ENCODE measurements at regions not wholly inside any gene's neighbourhood (a gene's known extent, or its start where the extent isn't known, plus 50 kb on each side); places are given as distances from the start of the nearest gene placed in this dataset.
"Not testable (repeated sequence)": the region's sequence is repeated elsewhere in the genome, so short reads cannot be mapped to it uniquely, and the experiment has no call there.

DNA sequence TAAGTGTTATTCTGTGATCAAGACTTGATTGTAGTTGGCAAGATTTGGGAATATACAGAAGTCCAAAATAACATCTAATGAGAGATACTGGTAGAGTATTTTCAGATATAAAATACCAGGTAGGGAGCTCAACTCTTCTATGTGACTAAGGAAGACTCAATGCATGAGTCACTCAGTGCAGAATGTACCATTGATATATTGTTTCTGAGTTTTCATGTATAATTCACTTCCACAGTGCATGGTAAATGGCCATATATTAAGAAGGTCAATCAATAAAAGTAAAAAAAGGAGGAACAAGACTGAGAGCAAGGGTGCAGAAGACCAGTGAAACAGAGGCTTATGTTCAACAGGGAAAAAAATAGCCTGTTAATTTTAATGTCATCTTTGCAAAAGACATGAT, 1387.9 kb downstream of the CDH8 start:
- no peak overlapping the region for H3K4me3 ChIP-seq (replicated peaks; ENCODE audit: low read depth, low read length)
- TF ChIP-seq, protein P1, sequence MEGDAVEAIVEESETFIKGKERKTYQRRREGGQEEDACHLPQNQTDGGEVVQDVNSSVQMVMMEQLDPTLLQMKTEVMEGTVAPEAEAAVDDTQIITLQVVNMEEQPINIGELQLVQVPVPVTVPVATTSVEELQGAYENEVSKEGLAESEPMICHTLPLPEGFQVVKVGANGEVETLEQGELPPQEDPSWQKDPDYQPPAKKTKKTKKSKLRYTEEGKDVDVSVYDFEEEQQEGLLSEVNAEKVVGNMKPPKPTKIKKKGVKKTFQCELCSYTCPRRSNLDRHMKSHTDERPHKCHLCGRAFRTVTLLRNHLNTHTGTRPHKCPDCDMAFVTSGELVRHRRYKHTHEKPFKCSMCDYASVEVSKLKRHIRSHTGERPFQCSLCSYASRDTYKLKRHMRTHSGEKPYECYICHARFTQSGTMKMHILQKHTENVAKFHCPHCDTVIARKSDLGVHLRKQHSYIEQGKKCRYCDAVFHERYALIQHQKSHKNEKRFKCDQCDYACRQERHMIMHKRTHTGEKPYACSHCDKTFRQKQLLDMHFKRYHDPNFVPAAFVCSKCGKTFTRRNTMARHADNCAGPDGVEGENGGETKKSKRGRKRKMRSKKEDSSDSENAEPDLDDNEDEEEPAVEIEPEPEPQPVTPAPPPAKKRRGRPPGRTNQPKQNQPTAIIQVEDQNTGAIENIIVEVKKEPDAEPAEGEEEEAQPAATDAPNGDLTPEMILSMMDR (IDR thresholded peaks at IDR 0.05; ENCODE audit: insufficient read depth, low read length, poor library complexity, severe bottlenecking), result no peak
- no peak for DNase-seq (ENCODE audit: extremely low read depth, insufficient read length)

DNA sequence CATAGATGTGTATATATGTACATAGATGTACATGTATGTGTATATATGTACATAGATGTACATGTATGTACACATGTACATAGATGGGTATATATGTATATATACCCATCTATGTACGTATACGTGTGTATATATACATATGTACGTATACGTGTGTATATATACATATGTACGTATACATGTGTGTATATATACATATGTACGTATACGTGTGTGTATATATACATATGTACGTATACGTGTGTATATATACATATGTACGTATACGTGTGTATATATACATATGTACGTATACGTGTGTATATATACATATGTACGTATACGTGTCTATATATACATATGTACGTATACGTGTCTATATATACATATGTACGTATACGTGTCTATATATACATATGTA, 1388.8 kb downstream of the CDH8 start:
- H3K4me3 ChIP-seq (replicated peaks; ENCODE audit: low read depth, low read length); DNase-seq (ENCODE audit: extremely low read depth, insufficient read length); H3K36me3 ChIP-seq (ENCODE audit: control insufficient read depth, insufficient read depth, low read length); H3K27me3 ChIP-seq (replicated peaks; ENCODE audit: control insufficient read depth, insufficient read depth, low read length): not testable (repeated sequence)

More for the DNA sequence above, 1387.9 kb downstream of the CDH8 start:
- no peaks in the 10 kb centered on the region for H3K36me3 ChIP-seq (ENCODE audit: control insufficient read depth, insufficient read depth, low read length)
- H3K27me3 ChIP-seq (replicated peaks; ENCODE audit: control insufficient read depth, insufficient read depth, low read length), result no peaks in the 10 kb centered on the region

DNA sequence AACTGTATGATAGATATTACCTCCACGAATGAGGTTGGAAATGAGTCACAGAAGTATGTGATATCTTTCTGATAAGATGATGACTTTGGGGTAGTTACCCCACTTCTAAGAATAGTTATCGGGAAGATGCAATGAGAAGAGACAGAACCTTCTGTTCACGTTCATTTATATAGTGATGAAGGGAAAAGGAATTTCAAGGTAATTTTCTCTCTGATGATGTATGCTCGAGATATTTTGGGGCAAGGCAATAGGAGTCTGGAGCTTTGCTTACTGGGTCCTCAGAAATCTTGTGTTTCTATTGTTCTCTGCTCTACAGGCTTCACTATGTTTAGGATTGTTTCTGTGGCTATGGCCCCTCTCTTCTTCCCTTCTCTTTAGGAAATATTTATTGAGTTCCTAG, 1389.6 kb downstream of the CDH8 start:
- H3K27me3 ChIP-seq (replicated peaks; ENCODE audit: control insufficient read depth, insufficient read depth, low read length), result no peaks in the 10 kb centered on the region
- no peaks in the 10 kb centered on the region for H3K36me3 ChIP-seq (ENCODE audit: control insufficient read depth, insufficient read depth, low read length)
- no peak overlapping the region for H3K4me3 ChIP-seq (replicated peaks; ENCODE audit: low read depth, low read length)
- DNase-seq (ENCODE audit: extremely low read depth, insufficient read length), result no peak
- TF ChIP-seq, protein P1 (IDR thresholded peaks at IDR 0.05; ENCODE audit: insufficient read depth, low read length, poor library complexity, severe bottlenecking), result no peak

DNA sequence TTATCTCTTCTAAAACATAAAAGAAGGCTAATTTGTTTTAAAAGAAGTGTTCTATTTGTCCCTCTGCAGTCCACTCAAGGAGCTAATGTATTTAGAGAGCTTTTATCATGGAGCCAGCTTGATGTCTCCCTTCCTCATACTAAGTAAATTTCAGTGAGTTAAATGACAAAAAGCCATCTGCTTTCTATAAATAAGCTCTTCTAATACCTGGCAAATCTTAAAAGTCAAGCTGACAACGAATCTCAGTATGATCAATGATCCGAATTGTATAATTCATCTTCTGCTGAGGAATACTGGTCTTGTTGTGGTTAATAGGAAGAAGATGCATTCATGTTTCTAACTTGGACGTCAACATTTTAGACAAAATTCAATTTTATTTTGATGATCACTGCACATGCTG, 1390.7 kb downstream of the CDH8 start:
- H3K36me3 ChIP-seq (ENCODE audit: control insufficient read depth, insufficient read depth, low read length), result no peaks in the 10 kb centered on the region
- no peak for DNase-seq (ENCODE audit: extremely low read depth, insufficient read length)
- no peak overlapping the region for H3K4me3 ChIP-seq (replicated peaks; ENCODE audit: low read depth, low read length)
- H3K27me3 ChIP-seq (replicated peaks; ENCODE audit: control insufficient read depth, insufficient read depth, low read length), result no peaks in the 10 kb centered on the region
- TF ChIP-seq, protein P1 (IDR thresholded peaks at IDR 0.05; ENCODE audit: insufficient read depth, low read length, poor library complexity, severe bottlenecking), result no peak

DNA sequence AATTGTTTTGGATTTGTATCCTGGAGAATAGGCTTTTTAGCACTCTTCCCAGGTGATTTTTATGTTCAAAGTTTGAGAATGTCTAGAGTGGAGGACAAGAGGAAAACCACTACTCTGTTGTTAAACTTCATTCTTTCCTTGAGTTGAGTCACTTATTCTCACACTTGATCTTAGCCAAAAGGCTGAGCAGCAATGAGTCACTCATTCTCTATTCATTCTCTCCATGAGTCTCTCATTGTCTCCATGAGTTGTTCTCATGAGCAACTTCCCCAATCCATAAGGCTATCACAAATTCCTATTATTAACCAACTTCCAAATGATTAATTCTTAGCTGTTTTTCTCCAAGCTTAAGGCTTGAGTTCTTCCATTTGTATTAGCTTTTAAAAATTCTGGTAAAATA, 1393.3 kb downstream of the CDH8 start:
- no peaks in the 10 kb centered on the region for H3K36me3 ChIP-seq (ENCODE audit: control insufficient read depth, insufficient read depth, low read length)
- H3K4me3 ChIP-seq (replicated peaks; ENCODE audit: low read depth, low read length), result no peak overlapping the region
- no peak for DNase-seq (ENCODE audit: extremely low read depth, insufficient read length)
- no peaks in the 10 kb centered on the region for H3K27me3 ChIP-seq (replicated peaks; ENCODE audit: control insufficient read depth, insufficient read depth, low read length)
- TF ChIP-seq, protein P1 (IDR thresholded peaks at IDR 0.05; ENCODE audit: insufficient read depth, low read length, poor library complexity, severe bottlenecking), result no peak

DNA sequence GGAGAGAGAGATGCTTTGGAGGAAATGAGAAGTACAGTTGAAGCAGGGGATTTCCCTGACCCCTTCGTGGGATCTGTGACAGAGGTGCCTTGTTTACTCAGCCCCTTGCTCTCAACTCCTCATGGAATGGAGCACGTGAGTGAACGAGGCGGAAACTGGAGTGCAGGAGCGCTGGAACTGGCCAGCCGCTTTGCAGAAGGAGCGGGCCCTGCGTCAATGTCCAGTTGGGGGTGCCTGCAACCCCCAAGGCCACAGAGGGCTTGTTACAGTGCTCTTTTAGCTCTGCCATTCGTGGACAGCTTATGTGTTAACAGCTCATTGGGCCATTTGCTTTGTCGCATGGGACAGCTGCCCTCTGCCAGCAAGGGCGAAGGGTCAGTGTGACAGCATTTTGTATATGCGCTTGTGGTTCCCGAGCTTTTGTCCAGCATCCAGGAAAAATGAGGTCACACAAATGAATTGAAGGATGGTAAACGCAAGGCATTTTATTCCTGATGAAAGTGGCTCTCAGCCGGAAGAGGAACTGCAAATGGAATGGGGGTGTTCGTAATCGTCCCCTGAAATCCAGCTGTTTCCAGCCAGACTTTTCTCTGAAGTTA, 1395.1 kb downstream of the CDH8 start:
- TF ChIP-seq, protein P1 (IDR thresholded peaks at IDR 0.05; ENCODE audit: insufficient read depth, low read length, poor library complexity, severe bottlenecking), result no peak
- H3K27me3 ChIP-seq (replicated peaks; ENCODE audit: control insufficient read depth, insufficient read depth, low read length), result no peaks in the 10 kb centered on the region
- no peaks in the 10 kb centered on the region for H3K36me3 ChIP-seq (ENCODE audit: control insufficient read depth, insufficient read depth, low read length)
- DNase-seq (ENCODE audit: extremely low read depth, insufficient read length), result no peak
- H3K4me3 ChIP-seq (replicated peaks; ENCODE audit: low read depth, low read length), result no peak overlapping the region

Data from GM06990 (cell line).